Neural progenitor cell (in vitro differentiated cells): ENCODE measurements at regions not wholly inside any gene's neighbourhood (a gene's known extent, or its start where the extent isn't known, plus 50 kb on each side); places are given as distances from the start of the nearest gene placed in this dataset.

Experiments
- DNase-seq: peaks from one replicate; pipeline ENCODE4 v3.0.0-alpha.2; 2016; ENCODE audit warnings: low spot score
- H2AFZ ChIP-seq: fragments of 200-600 bp; sonication (generic); replicated peaks from 2 replicates; pipeline ENCODE4 v1.6.1; 2016; ENCODE audit warnings: antibody characterized with exemption
- H3F3A ChIP-seq: fragments of 200-600 bp; sonication (generic); 2 replicates; pipeline ENCODE4 v1.6.1; 2016; ENCODE audit warnings: antibody characterized with exemption, low read depth
- H3K27ac ChIP-seq: fragments of 200-600 bp; sonication (generic); 2 replicates; pipeline ENCODE4 v1.5.1; 2016; ENCODE audit warnings: mild to moderate bottlenecking
- H3K27me3 ChIP-seq: fragments of 200-600 bp; sonication (generic); 2 replicates; pipeline ENCODE4 v1.6.1; 2016; ENCODE audit warnings: mild to moderate bottlenecking, moderate library complexity
- H3K36me3 ChIP-seq: fragments of 200-600 bp; sonication (generic); 2 replicates; pipeline ENCODE4 v1.5.1; 2016
- H3K4me1 ChIP-seq: fragments of 200-600 bp; sonication (generic); 2 replicates; pipeline ENCODE4 v1.6.1; 2016; ENCODE audit warnings: mixed run types
- H3K4me2 ChIP-seq: fragments of 200-600 bp; sonication (generic); 2 replicates; pipeline ENCODE4 v1.6.1; 2016
- H3K4me3 ChIP-seq: fragments of 200-600 bp; sonication (generic); 2 replicates; pipeline ENCODE4 v1.5.1; 2016
- H3K79me2 ChIP-seq: fragments of 200-600 bp; sonication (generic); 2 replicates; pipeline ENCODE4 v1.6.1; 2016; ENCODE audit warnings: low read depth
- H3K9ac ChIP-seq: fragments of 200-600 bp; sonication (generic); 2 replicates; pipeline ENCODE4 v1.6.1; 2016
- H3K9me3 ChIP-seq: fragments of 200-600 bp; sonication (generic); 2 replicates; pipeline ENCODE4 v1.5.1; 2016; ENCODE audit warnings: low read depth
- H4K20me1 ChIP-seq: fragments of 200-600 bp; sonication (generic); 2 replicates; pipeline ENCODE4 v1.6.1; 2016; ENCODE audit warnings: low read depth
- H3K27ac Mint-ChIP-seq: 3 replicates; pipeline ENCODE4 v1.8.0; 2021; ENCODE audit warnings: mixed read lengths
- H3K27me3 Mint-ChIP-seq: 2 replicates; pipeline ENCODE4 v1.8.0; 2022; ENCODE audit warnings: low read depth, mild to moderate bottlenecking, inconsistent platforms, moderate library complexity, mixed read lengths; ENCODE audit not compliant: insufficient read depth
- H3K36me3 Mint-ChIP-seq: 3 replicates; pipeline ENCODE4 v1.8.0; 2021; ENCODE audit warnings: mixed read lengths
- H3K4me1 Mint-ChIP-seq: 3 replicates; pipeline ENCODE4 v1.8.0; 2021; ENCODE audit warnings: mixed read lengths
- H3K4me3 Mint-ChIP-seq: 3 replicates; pipeline ENCODE4 v1.8.0; 2021; ENCODE audit warnings: mild to moderate bottlenecking, moderate library complexity, mixed read lengths
- H3K9me3 Mint-ChIP-seq: 3 replicates; pipeline ENCODE4 v1.8.0; 2020; ENCODE audit warnings: mixed read lengths
- EZH2 ChIP-seq: fragments of 200-600 bp; sonication (generic); IDR thresholded peaks from 2 replicates; pipeline ENCODE4 v1.6.1; 2017; ENCODE audit warnings: antibody characterized with exemption, mild to moderate bottlenecking, moderate library complexity
- EZH2phosphoT487 ChIP-seq: fragments of 200-600 bp; sonication (generic); IDR thresholded peaks from 2 replicates; pipeline ENCODE4 v1.6.1; 2017; ENCODE audit warnings: antibody characterized with exemption
- TF ChIP-seq, protein P1 (sequence below): fragments of 200-600 bp; sonication (generic); IDR thresholded peaks from 2 replicates; pipeline ENCODE4 v1.5.1; 2017; ENCODE audit warnings: antibody characterized with exemption, mild to moderate bottlenecking

DNA sequence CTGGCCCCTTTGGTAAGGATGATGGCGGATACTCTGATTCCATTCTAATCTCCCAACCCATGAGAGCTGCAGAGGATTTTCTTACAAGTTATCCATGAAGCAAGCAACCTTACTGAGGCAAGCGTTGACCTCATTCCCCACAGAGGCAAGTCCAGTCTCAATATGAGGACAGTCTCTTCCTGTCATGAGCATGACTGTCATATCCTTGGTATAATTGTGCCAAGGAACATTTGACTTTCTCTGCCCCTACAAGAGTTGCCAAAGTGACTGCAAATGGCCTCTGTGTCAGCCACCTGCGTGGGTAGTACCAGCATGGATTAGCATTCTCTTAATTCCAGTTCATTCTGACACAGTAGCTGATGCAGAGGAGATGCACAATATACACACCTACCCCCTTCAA, 71.2 kb upstream of the TMEM158 start:
- Histone ChIP-seq H4K20me1 (no peaks in the 10 kb centered on the region), H3K4me2 (no peak overlapping the region), H3K36me3 (no peaks in the 10 kb centered on the region), H2AFZ (no peak overlapping the region), H3K27me3 (no peaks in the 10 kb centered on the region), H3K27ac (no peak overlapping the region), H3K79me2 (no peaks in the 10 kb centered on the region), H3K4me1 (no peaks in the 10 kb centered on the region), H3F3A (no peaks in the 10 kb centered on the region), H3K9ac (no peak overlapping the region), H3K9me3 (peaks cover 9% of the 10 kb centered on the region), H3K4me3 (no peak overlapping the region)
- H3K27ac Mint-ChIP-seq, result no peak overlapping the region
- peaks cover 2% of the 10 kb centered on the region for H3K36me3 Mint-ChIP-seq
- no peak for DNase-seq
- H3K9me3 Mint-ChIP-seq, result peaks cover 13% of the 10 kb centered on the region
- H3K27me3 Mint-ChIP-seq, result peaks cover 3% of the 10 kb centered on the region
- TF ChIP-seq, protein P1, sequence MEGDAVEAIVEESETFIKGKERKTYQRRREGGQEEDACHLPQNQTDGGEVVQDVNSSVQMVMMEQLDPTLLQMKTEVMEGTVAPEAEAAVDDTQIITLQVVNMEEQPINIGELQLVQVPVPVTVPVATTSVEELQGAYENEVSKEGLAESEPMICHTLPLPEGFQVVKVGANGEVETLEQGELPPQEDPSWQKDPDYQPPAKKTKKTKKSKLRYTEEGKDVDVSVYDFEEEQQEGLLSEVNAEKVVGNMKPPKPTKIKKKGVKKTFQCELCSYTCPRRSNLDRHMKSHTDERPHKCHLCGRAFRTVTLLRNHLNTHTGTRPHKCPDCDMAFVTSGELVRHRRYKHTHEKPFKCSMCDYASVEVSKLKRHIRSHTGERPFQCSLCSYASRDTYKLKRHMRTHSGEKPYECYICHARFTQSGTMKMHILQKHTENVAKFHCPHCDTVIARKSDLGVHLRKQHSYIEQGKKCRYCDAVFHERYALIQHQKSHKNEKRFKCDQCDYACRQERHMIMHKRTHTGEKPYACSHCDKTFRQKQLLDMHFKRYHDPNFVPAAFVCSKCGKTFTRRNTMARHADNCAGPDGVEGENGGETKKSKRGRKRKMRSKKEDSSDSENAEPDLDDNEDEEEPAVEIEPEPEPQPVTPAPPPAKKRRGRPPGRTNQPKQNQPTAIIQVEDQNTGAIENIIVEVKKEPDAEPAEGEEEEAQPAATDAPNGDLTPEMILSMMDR, result no peak
- TF ChIP-seq EZH2 (no peak), EZH2phosphoT487 (no peak)
- H3K4me1 Mint-ChIP-seq, result no peaks in the 10 kb centered on the region
- no peak overlapping the region for H3K4me3 Mint-ChIP-seq

DNA sequence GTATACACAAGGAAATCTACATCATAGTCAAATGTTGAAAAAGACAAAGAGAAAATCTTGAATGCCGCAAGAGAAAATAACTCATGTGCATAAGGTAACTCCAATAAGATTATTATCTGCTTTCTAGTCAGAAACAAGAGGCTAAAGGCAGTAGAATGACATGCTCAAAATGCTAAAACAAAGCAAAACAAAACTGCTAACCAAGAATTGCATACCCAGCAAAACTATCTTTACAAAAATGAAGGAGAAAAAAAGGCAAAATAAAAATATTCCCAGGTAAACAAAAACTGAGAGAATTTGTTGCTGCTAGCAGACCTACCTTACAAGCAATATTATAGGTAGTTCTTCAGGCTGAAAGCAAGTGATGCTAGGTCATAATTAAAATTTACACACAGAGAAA, 76.4 kb upstream of the TMEM158 start:
- Histone ChIP-seq H3K79me2 (no peaks in the 10 kb centered on the region), H3K27ac (no peak overlapping the region), H2AFZ (no peak overlapping the region), H3K4me1 (no peaks in the 10 kb centered on the region), H3K27me3 (no peaks in the 10 kb centered on the region), H3K4me2 (no peak overlapping the region), H3F3A (no peaks in the 10 kb centered on the region), H4K20me1 (no peaks in the 10 kb centered on the region), H3K9ac (no peak overlapping the region), H3K4me3 (no peak overlapping the region), H3K9me3 (peaks cover 15% of the 10 kb centered on the region), H3K36me3 (no peaks in the 10 kb centered on the region)
- Mint-ChIP-seq H3K4me1 (no peaks in the 10 kb centered on the region), H3K36me3 (no peaks in the 10 kb centered on the region), H3K9me3 (peaks cover 25% of the 10 kb centered on the region), H3K27me3 (no peaks in the 10 kb centered on the region), H3K27ac (no peak overlapping the region), H3K4me3 (no peak overlapping the region)
- no peak for TF ChIP-seq EZH2phosphoT487
- TF ChIP-seq, protein P1, result no peak
- no peak for TF ChIP-seq EZH2
- DNase-seq, result no peak

DNA sequence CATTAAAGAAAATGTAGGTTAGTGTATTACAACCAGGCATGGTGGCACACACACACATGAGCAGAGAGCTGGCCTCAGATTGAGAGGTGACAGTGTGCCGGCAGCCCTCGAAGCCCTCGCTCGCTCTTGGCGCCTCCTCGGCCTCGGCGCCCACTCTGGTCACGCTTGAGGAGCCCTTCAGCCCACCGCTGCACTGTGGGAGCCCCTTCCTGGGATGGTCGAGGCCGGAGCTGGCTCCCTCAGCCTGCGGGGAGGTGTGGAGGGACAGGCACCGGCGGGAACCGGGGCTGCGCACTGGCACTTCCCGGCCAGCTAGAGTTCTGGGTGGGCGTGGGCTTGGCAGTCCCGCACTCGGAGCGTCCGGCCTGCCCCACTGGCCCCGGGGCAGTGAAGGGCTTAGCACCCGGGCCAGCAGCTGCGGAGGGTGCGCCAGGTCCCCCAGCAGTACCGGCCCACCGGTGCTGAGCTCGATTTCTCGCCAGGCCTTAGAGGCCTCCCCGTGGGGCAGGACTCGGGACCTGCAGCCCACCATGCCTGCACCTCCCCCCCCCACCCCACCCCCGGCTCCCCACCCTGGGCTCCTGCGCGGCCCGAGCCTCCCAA, 80.4 kb upstream of the TMEM158 start:
- no peaks in the 10 kb centered on the region for H3K36me3 ChIP-seq
- no peak overlapping the region for H2AFZ ChIP-seq
- no peaks in the 10 kb centered on the region for H3K36me3 Mint-ChIP-seq
- TF ChIP-seq EZH2 (no peak), EZH2phosphoT487 (no peak)
- TF ChIP-seq, protein P1, result no peak
- no peaks in the 10 kb centered on the region for H3K79me2 ChIP-seq
- no peak overlapping the region for H3K4me2 ChIP-seq
- H3K9ac ChIP-seq, result no peak overlapping the region
- H3F3A ChIP-seq, result no peaks in the 10 kb centered on the region
- H3K4me1 ChIP-seq, result no peaks in the 10 kb centered on the region
- H3K4me3 ChIP-seq, result no peak overlapping the region
- H4K20me1 ChIP-seq, result no peaks in the 10 kb centered on the region
- no peak overlapping the region for H3K4me3 Mint-ChIP-seq
- H3K27ac Mint-ChIP-seq, result no peak overlapping the region
- no peak overlapping the region for H3K27ac ChIP-seq
- DNase-seq, result no peak
- peaks cover 4% of the 10 kb centered on the region for H3K4me1 Mint-ChIP-seq
- H3K9me3 ChIP-seq, result peaks cover 14% of the 10 kb centered on the region
- H3K9me3 Mint-ChIP-seq, result peaks cover 18% of the 10 kb centered on the region
- no peaks in the 10 kb centered on the region for H3K27me3 Mint-ChIP-seq
- no peaks in the 10 kb centered on the region for H3K27me3 ChIP-seq
